Endothelial cell (in vitro differentiated cells): ENCODE measurements at regions not wholly inside any gene's neighbourhood (a gene's known extent, or its start where the extent isn't known, plus 50 kb on each side); places are given as distances from the start of the nearest gene placed in this dataset.

Experiments
- DNase-seq: peaks from one replicate; pipeline ENCODE4 v3.0.0; 2021; ENCODE audit warnings: low spot score
- H3K27ac Mint-ChIP-seq: one replicate; pipeline ENCODE4 v1.8.0; 2021; ENCODE audit warnings: mixed read lengths, inconsistent platforms; ENCODE audit not compliant: unreplicated experiment
- H3K27me3 Mint-ChIP-seq: one replicate; pipeline ENCODE4 v1.8.0; 2021; ENCODE audit warnings: mild to moderate bottlenecking, moderate library complexity, mixed read lengths, inconsistent platforms; ENCODE audit not compliant: unreplicated experiment
- H3K36me3 Mint-ChIP-seq: one replicate; pipeline ENCODE4 v1.8.0; 2021; ENCODE audit warnings: mild to moderate bottlenecking, low read depth, mixed read lengths, inconsistent platforms; ENCODE audit not compliant: unreplicated experiment
- H3K4me1 Mint-ChIP-seq: one replicate; pipeline ENCODE4 v1.8.0; 2021; ENCODE audit warnings: mild to moderate bottlenecking, mixed read lengths, inconsistent platforms; ENCODE audit not compliant: unreplicated experiment
- H3K4me3 Mint-ChIP-seq: one replicate; pipeline ENCODE4 v1.8.0; 2021; ENCODE audit warnings: mild to moderate bottlenecking, mixed read lengths, inconsistent platforms; ENCODE audit not compliant: unreplicated experiment
- H3K9me3 Mint-ChIP-seq: one replicate; pipeline ENCODE4 v1.8.0; 2021; ENCODE audit warnings: mixed read lengths, inconsistent platforms; ENCODE audit not compliant: unreplicated experiment
- TF ChIP-seq, protein P1 (sequence below): fragments of 200-600 bp; sonication (generic); IDR thresholded peaks from one replicate; pipeline ENCODE4 v1.5.0; 2021; ENCODE audit warnings: antibody characterized with exemption; ENCODE audit not compliant: unreplicated experiment

DNA sequence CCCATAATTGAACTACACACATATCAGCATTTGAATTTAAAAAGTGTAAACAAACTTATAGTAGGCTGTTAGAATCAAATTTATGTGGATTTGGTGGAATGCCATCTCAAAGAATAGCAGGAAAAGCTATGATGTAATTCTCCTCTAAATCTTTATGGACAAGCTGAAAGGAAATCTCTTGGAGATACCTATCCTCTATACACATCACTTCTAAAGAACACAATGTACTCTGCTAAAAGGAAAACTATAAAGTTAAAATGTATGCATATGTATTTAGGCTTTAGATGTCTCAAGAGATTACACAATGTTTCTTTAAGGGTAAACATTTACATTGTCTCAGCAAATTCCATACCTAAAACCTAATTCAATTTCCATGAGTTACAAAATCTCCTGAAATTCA, 323.3 kb downstream of the CRPPA start:
- TF ChIP-seq, protein P1, sequence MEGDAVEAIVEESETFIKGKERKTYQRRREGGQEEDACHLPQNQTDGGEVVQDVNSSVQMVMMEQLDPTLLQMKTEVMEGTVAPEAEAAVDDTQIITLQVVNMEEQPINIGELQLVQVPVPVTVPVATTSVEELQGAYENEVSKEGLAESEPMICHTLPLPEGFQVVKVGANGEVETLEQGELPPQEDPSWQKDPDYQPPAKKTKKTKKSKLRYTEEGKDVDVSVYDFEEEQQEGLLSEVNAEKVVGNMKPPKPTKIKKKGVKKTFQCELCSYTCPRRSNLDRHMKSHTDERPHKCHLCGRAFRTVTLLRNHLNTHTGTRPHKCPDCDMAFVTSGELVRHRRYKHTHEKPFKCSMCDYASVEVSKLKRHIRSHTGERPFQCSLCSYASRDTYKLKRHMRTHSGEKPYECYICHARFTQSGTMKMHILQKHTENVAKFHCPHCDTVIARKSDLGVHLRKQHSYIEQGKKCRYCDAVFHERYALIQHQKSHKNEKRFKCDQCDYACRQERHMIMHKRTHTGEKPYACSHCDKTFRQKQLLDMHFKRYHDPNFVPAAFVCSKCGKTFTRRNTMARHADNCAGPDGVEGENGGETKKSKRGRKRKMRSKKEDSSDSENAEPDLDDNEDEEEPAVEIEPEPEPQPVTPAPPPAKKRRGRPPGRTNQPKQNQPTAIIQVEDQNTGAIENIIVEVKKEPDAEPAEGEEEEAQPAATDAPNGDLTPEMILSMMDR, result no peak

DNA sequence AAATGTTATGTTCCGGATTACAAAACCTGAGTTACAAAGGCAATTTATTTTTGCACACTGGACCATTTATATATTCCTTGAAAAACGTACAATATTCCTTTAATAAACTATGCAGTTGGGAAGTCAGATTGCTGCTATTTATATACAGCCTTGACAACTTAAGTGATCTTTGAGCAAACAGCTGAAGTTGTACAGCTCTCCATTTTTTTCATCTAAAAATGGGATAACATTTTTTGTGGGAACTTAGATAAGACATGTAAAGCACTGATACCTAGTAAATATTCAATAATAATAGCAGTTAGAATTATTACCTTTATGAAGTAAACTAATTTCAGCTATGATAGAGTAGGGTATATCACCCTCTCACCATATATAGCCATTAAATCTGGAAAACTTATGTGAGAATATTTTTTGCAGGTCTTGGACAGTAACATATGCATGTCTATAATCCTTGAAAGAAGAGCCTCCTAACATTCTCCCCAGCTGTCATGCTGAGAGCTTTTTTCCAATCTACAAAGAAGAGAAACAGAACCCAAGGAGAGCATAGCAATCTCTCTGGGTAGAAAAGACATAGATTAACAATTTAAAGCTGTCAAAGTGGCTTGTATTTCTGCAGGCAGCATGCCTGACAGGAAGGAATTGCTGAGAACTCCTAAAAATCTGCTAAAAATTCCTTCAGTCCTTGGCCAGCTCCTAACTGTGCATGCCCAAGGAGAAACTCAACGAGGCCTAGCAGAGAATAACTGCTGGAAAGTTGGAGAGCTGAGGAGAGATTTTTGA, 326.0 kb downstream of the CRPPA start:
- Mint-ChIP-seq H3K9me3 (no peaks in the 10 kb centered on the region), H3K27ac (no peak overlapping the region), H3K4me1 (peaks cover 9% of the 10 kb centered on the region)

More for the DNA sequence above, 323.3 kb downstream of the CRPPA start:
- Mint-ChIP-seq H3K4me1 (peaks cover 9% of the 10 kb centered on the region), H3K27ac (peak overlapping the region; percentile 89), H3K36me3 (no peaks in the 10 kb centered on the region), H3K4me3 (no peak overlapping the region), H3K27me3 (no peaks in the 10 kb centered on the region), H3K9me3 (no peaks in the 10 kb centered on the region)
- no peak for DNase-seq

DNA sequence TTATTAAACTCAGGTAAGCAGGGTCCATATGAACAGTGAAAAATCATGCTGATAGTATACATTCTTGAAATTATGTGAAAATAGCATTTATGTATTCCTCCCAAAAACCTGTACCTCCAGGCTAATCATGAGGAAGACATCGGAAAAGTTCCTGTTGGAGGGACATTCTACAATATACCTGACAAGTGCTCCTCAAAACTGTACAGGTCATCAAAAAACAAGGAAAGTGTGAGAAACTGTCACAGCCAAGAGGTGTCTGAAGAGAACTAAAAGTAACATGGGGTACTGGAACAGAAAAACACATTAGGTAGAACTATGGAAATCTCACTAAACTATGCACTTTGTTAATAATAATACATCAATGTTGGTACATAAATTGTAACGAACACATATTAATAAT, 326.7 kb downstream of the CRPPA start:
- no peak overlapping the region for H3K4me3 Mint-ChIP-seq

More for the DNA sequence above, 326.0 kb downstream of the CRPPA start:
- TF ChIP-seq, protein P1, result no peak
- no peaks in the 10 kb centered on the region for H3K27me3 Mint-ChIP-seq
- DNase-seq, result no peak
- H3K36me3 Mint-ChIP-seq, result no peaks in the 10 kb centered on the region
- no peak overlapping the region for H3K4me3 Mint-ChIP-seq

DNA sequence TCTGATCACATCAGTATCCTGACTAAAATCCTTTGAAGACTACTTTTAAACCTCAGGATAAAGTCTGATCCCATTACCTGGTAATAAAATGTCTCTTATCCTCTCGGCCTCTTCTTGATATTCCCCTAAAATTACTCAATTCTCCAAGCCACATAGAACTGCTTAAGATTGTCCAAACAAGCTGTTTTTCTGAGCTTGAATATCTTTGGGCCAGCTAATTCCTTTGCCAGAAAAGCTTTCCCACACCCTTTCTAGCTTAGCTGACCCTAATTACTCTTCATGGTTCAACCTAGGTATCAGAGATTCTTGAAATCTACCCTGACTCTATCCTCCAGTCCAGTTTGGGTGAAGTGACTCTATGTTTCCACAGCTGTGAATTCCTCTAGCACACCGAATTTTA, 328.6 kb downstream of the CRPPA start:
- Mint-ChIP-seq H3K9me3 (no peaks in the 10 kb centered on the region), H3K27me3 (no peaks in the 10 kb centered on the region), H3K4me1 (peaks cover 5% of the 10 kb centered on the region), H3K36me3 (no peaks in the 10 kb centered on the region), H3K27ac (no peak overlapping the region), H3K4me3 (no peak overlapping the region)
- no peak for DNase-seq
- TF ChIP-seq, protein P1, result no peak

More for the DNA sequence above, 326.7 kb downstream of the CRPPA start:
- Mint-ChIP-seq H3K36me3 (no peaks in the 10 kb centered on the region), H3K27ac (no peak overlapping the region), H3K4me1 (peaks cover 9% of the 10 kb centered on the region), H3K9me3 (no peaks in the 10 kb centered on the region), H3K27me3 (no peaks in the 10 kb centered on the region)
- TF ChIP-seq, protein P1, result no peak
- DNase-seq, result no peak

DNA sequence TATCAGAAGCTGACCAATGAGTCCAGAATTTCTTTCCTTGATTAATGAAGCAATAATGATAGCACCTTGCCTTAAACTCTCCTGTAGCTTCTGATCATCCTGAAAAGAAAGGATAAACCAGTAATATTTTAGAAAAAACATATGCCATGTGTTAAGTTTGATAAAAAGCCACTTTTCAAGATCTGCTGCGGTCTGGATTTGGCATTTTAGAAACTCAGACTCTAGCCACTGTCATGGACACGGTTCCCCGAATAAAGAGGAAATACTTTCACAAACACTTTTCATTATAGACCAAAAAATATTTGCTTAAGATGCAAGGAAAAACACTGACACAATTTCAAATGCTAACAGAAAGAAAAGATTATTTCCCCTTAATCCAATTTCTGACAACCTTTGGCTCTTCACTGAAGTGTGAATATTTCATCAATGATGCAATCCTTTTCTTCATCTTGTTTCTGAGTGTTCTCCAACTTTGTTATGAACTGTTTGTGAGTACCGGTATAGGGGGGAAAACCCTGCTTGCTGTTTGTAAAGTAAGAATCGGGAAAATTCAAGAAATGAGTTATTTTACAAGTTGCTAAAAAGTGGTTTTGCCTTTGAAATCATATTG, 329.5 kb downstream of the CRPPA start:
- Mint-ChIP-seq H3K27ac (no peak overlapping the region), H3K4me1 (no peaks in the 10 kb centered on the region), H3K9me3 (no peaks in the 10 kb centered on the region), H3K27me3 (no peaks in the 10 kb centered on the region), H3K36me3 (no peaks in the 10 kb centered on the region), H3K4me3 (no peak overlapping the region)
- DNase-seq, result no peak
- TF ChIP-seq, protein P1, result no peak
